A673 (cell line): ENCODE measurements at regions not wholly inside any gene's neighbourhood (a gene's known extent, or its start where the extent isn't known, plus 50 kb on each side); places are given as distances from the start of the nearest gene placed in this dataset.

Source experiments
- BruUV-seq: library from RNA; stranded (reverse); fragments of 400-500 nt; replicated peaks from 2 replicates; lab custom pipeline; 2021; lab: Mats Ljungman, UMichigan
- CTCF ChIA-PET: fragments of 300-600 bp; sonication (Branson Sonifier 250); formaldehyde crosslinking; loops from one replicate; lab custom pipeline; 2022; ENCODE audit warnings: antibody characterized with exemption; lab: Charles Lee
- POLR2A ChIA-PET: fragments of 300-600 bp; sonication (Branson Sonifier 250); formaldehyde crosslinking; loops from one replicate; lab custom pipeline; 2022; ENCODE audit warnings: antibody characterized with exemption; ENCODE audit not compliant: low non-redundant PET; lab: Charles Lee
- DNase-seq: peaks from one replicate; pipeline ENCODE4 v3.0.0-alpha.2; 2015; ENCODE audit warnings: low spot score
- H3K27ac ChIP-seq: fragments of 200-600 bp; sonication (generic); 2 replicates; pipeline ENCODE4 v1.5.1; 2016; ENCODE audit warnings: mixed run types, low read depth, mild to moderate bottlenecking, mixed read lengths, antibody characterized with exemption, low read length; ENCODE audit not compliant: poor library complexity, severe bottlenecking
- H3K27me3 ChIP-seq: fragments of 200-600 bp; sonication (generic); replicated peaks from 2 replicates; pipeline ENCODE4 v1.6.1; 2017; ENCODE audit warnings: mixed run types, low read depth, mild to moderate bottlenecking, mixed read lengths, antibody characterized with exemption, low read length; ENCODE audit not compliant: insufficient read depth, poor library complexity
- H3K36me3 ChIP-seq: fragments of 200-600 bp; sonication (generic); 2 replicates; pipeline ENCODE4 v1.6.1; 2016; ENCODE audit warnings: mixed run types, mild to moderate bottlenecking, mixed read lengths, antibody characterized with exemption, low read length; ENCODE audit not compliant: insufficient read depth, poor library complexity, severe bottlenecking
- H3K4me1 ChIP-seq: fragments of 200-600 bp; sonication (generic); 2 replicates; pipeline ENCODE4 v1.6.1; 2017; ENCODE audit warnings: mixed run types, mild to moderate bottlenecking, mixed read lengths, antibody characterized with exemption, low read length; ENCODE audit not compliant: insufficient read depth, poor library complexity, severe bottlenecking
- H3K4me3 ChIP-seq: fragments of 200-600 bp; sonication (generic); 2 replicates; pipeline ENCODE4 v1.5.1; 2016; ENCODE audit warnings: low read depth, mixed run types, mild to moderate bottlenecking, mixed read lengths, low read length; ENCODE audit not compliant: poor library complexity, severe bottlenecking
- H3K9me3 ChIP-seq: fragments of 200-600 bp; sonication (generic); 2 replicates; pipeline ENCODE4 v1.6.1; 2016; ENCODE audit warnings: mixed run types, low read depth, mild to moderate bottlenecking, mixed read lengths, antibody characterized with exemption, low read length; ENCODE audit not compliant: poor library complexity, severe bottlenecking
- EZH2 ChIP-seq: fragments of 200-600 bp; sonication (generic); IDR thresholded peaks from 2 replicates; pipeline ENCODE4 v1.6.1; 2017; ENCODE audit warnings: borderline replicate concordance, low read depth, mild to moderate bottlenecking, mixed read lengths, antibody characterized with exemption, low read length; ENCODE audit not compliant: poor library complexity, severe bottlenecking
- intact Hi-C: fragments of 100-400 bp; cut with micrococcal nuclease; formaldehyde crosslinking; loops from one replicate; pipeline ENCODE4 v1.10.0; 2022; ENCODE audit not compliant: unreplicated experiment
- TF ChIP-seq, protein P1 (sequence below): fragments of 300-800, 200-600 bp; sonication (generic); conservative IDR thresholded peaks from 2 replicates; pipeline ENCODE4 v1.5.1; 2017; ENCODE audit warnings: low read depth, mild to moderate bottlenecking, antibody characterized with exemption, low read length, moderate library complexity, mixed read lengths

DNA sequence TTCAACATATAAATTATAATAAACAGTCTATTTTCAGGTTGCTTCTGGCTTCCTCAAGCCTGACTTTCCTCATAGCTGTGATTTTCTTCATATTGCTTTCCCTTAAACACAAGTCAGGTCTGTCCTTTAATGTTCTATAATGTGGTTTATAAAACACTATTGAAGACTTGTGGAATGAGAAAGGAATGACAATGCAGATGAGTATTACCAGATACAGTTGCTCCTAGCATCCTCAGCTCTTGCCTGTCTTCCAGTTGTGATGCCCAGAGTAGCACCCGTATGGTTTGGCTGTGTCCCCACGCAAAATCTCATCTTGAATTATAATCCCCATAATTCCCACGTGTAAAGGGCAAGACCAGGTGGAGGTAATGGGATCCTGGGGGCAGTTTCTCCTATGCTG lies 265.7 kb upstream of the BOD1L1 start:
- Histone ChIP-seq H3K27ac (no peak overlapping the region), H3K9me3 (no peaks in the 10 kb centered on the region), H3K4me3 (no peak overlapping the region), H3K27me3 (no peaks in the 10 kb centered on the region), H3K4me1 (peaks cover 5% of the 10 kb centered on the region), H3K36me3 (no peaks in the 10 kb centered on the region)
- no peak for DNase-seq
- no TSS peak for BruUV-seq
- POLR2A ChIA-PET = no interaction called here
- TF ChIP-seq EZH2 = no peak
- TF ChIP-seq, protein P1, sequence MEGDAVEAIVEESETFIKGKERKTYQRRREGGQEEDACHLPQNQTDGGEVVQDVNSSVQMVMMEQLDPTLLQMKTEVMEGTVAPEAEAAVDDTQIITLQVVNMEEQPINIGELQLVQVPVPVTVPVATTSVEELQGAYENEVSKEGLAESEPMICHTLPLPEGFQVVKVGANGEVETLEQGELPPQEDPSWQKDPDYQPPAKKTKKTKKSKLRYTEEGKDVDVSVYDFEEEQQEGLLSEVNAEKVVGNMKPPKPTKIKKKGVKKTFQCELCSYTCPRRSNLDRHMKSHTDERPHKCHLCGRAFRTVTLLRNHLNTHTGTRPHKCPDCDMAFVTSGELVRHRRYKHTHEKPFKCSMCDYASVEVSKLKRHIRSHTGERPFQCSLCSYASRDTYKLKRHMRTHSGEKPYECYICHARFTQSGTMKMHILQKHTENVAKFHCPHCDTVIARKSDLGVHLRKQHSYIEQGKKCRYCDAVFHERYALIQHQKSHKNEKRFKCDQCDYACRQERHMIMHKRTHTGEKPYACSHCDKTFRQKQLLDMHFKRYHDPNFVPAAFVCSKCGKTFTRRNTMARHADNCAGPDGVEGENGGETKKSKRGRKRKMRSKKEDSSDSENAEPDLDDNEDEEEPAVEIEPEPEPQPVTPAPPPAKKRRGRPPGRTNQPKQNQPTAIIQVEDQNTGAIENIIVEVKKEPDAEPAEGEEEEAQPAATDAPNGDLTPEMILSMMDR = no peak
- intact Hi-C loops = no loop called here
- CTCF ChIA-PET = no interaction called here

DNA sequence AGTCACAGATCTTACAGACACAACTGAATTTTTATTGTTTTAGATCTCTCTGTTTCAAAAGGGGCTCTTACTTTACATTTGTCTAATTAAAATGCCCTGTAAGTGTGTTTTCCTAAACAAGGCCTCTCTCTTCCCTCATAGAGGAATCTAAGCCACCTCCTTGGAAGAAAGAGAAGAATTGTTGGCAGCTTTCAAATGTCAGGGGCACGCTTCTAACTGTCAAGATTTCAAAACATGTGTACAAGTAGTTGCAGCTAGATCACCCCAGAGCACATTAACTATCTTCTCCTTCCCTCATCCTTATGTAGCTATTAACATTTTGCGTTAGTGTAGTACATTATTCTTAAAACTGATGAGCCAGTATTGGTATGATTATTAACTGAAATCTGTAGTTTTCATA lies 266.5 kb upstream of the BOD1L1 start:
- TF ChIP-seq, protein P1 = no peak
- no peak for TF ChIP-seq EZH2
- intact Hi-C loops = no loop called here
- BruUV-seq = no TSS peak
- no peaks in the 10 kb centered on the region for H3K36me3 ChIP-seq
- no peak overlapping the region for H3K27ac ChIP-seq
- no peak for DNase-seq
- ChIA-PET POLR2A (no interaction called here), CTCF (no interaction called here)
- H3K9me3 ChIP-seq = no peaks in the 10 kb centered on the region
- H3K4me1 ChIP-seq = peaks cover 5% of the 10 kb centered on the region
- H3K4me3 ChIP-seq = no peak overlapping the region
- H3K27me3 ChIP-seq = no peaks in the 10 kb centered on the region

DNA sequence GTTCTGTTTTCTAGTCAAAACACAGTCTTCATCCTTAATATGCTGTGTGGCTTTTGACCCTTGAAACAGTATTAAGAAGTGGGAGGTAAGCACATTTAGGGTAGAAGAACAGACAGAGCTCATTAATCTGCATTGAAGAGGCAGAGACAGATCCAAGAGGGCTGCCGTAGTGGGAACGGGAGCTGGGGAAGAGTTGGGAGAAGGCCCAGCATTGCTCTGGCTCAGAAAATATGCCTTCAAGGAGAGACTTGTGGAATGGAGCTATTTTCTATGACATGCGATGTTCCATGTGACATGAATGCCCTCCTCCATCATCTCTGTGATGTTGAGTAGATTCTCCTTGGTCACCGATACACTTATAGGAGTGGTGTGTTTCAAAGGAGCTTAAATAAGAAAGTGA lies 273.3 kb upstream of the BOD1L1 start:
- no peak for DNase-seq
- Histone ChIP-seq H3K9me3 (no peaks in the 10 kb centered on the region), H3K4me3 (no peak overlapping the region), H3K27me3 (no peaks in the 10 kb centered on the region), H3K27ac (no peak overlapping the region), H3K36me3 (no peaks in the 10 kb centered on the region), H3K4me1 (no peaks in the 10 kb centered on the region)
- CTCF ChIA-PET = no interaction called here
- POLR2A ChIA-PET = no interaction called here
- no TSS peak for BruUV-seq
- TF ChIP-seq, protein P1 = no peak
- TF ChIP-seq EZH2 = no peak
- intact Hi-C loops = no loop called here
